HG02884 (cell line): ENCODE measurements at regions not wholly inside any gene's neighbourhood (a gene's known extent, or its start where the extent isn't known, plus 50 kb on each side); places are given as distances from the start of the nearest gene placed in this dataset.

Experiments
- ATAC-seq: cut with Tn5 transposase; IDR thresholded peaks from one replicate; pipeline ENCODE4 v1.9.1; 2021; ENCODE audit warnings: mild to moderate bottlenecking, moderate library complexity; ENCODE audit not compliant: unreplicated experiment

DNA sequence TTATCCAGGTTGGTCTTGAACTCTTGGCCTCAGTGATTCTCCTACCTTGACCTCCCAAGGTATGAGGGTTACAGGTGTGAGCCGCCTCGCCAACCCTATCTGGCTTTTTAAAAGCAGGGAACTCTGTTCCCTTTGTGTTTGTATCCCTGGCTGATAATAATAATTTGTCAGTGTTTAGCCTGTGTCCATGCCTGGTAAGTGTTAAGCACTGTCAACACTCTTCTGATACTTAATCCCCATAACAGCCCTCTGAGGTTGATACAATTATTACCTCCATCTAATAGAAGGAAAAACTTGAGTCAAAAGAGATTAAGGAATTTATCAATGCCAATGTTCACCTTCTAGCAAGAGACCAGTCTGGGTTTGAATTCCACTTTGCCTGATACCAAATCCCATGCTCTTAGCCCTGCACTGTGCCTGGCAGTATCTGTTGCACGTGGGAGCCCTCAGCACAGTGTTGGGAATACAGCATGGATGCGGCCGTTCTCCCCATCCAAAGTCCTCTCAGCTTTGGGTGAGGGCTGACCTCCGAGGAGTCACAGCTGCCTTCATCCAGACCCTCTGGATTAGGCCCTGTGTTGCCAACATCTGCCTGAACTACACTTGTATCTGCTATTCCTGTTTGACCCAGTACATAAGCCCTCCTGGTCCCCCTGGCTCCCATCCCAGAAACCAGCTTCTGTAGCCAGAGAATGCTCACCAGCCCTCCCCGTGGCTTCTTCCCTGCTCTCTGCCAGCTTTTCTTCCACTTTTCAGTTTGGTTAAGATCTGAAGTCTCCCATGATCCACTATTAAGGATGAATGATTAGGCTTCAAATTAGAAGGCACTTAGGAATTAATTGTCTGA, 335.6 kb upstream of the ASIC2 start:
- no peak for ATAC-seq

GRCh38 chr17:33633446-33633845, 340.4 kb upstream of the ASIC2 start:
- no peak for ATAC-seq

GRCh38 chr17:33637534-33637933, 344.4 kb upstream of the ASIC2 start:
- ATAC-seq, result no peak

GRCh38 chr17:33639103-33639880, 346.2 kb upstream of the ASIC2 start:
- ATAC-seq, result no peak

DNA sequence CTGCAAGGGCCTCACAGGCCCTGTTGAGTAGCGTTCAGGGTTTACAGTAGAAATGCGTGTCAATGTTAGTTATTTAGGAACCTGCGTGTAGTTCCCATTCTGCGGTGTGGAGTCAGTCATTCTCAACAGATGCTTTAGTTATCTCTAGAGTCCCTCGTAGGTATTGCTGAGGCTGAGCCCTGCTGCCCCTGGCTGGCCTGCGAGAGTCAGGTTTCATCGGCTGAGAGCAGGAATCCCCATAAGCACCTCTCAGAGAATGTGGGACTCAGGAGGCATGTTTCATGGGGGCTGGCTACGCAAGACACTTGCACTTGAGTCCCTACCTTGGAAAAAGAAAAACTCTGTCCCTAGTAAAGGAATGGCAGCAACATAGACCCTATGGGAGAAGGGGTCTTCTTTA, 347.5 kb upstream of the ASIC2 start:
- ATAC-seq, result no peak

DNA sequence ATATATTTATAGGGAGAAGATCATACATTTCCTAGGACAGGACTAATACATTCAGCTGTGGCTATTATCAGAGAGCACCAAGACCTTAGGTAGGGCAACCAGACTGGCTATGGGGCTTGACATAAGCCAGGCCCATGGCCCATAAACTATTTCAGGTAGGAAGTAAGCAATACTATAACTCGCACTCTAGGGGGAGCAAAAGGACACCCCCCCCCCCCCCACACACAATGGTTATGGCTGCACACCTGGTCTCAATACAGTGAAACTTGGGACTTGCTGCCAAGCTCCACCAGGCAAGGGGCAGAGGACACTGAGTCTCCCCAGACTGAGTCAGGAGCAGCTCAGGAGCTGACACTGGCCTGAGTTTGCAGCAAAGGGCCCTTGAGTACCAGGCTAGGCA, 348.9 kb upstream of the ASIC2 start:
- ATAC-seq, result no peak

- no peak for ATAC-seq
Observed at GRCh38 chr17:33647956-33648355, 354.9 kb upstream of the ASIC2 start.

GRCh38 chr17:33650304-33650703, 357.2 kb upstream of the ASIC2 start:
- ATAC-seq, result no peak

- no peak for ATAC-seq
Observed at GRCh38 chr17:33651686-33652085, 358.6 kb upstream of the ASIC2 start.

GRCh38 chr17:33652731-33653398, 359.8 kb upstream of the ASIC2 start:
- no peak for ATAC-seq

GRCh38 chr17:33653399-33653788, 360.3 kb upstream of the ASIC2 start:
- no peak for ATAC-seq

- no peak for ATAC-seq
Observed at GRCh38 chr17:33657181-33657580, 364.1 kb upstream of the ASIC2 start.

DNA sequence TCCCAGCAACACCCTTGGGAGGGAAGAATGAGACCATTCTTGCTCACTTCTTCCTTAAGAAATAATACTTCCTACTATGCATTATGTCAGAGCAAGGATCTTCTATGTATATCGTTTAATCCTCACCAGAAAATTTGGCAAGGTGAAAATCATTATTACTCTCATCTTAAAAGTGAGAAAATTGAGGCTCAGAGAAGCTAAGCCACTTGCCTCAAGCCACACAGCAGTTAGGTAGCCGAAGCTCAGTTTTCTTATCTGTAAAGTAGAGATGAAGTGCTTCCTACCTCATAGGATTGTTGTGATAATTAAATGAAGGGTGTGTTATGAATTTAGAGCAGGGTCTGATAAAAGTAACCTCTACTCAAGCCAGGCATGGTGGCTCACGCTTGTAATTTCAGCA, 368.9 kb upstream of the ASIC2 start:
- ATAC-seq, result no peak

GRCh38 chr17:33664116-33664840, 371.2 kb upstream of the ASIC2 start:
- ATAC-seq, result no peak

GRCh38 chr17:33667052-33667509, 374.0 kb upstream of the ASIC2 start:
- ATAC-seq, result peak; percentile 71

- peak; percentile 6 for ATAC-seq
Observed at GRCh38 chr17:33667671-33668070, 374.6 kb upstream of the ASIC2 start.

- ATAC-seq, result no peak
Observed at GRCh38 chr17:33668516-33668915, 375.4 kb upstream of the ASIC2 start.

- ATAC-seq, result no peak
Observed at GRCh38 chr17:33671491-33671890, 378.4 kb upstream of the ASIC2 start.

- ATAC-seq, result no peak
Observed at GRCh38 chr17:33674685-33675084, 381.6 kb upstream of the ASIC2 start.

- ATAC-seq, result no peak
Observed at GRCh38 chr17:33676444-33676843, 383.3 kb upstream of the ASIC2 start.

DNA sequence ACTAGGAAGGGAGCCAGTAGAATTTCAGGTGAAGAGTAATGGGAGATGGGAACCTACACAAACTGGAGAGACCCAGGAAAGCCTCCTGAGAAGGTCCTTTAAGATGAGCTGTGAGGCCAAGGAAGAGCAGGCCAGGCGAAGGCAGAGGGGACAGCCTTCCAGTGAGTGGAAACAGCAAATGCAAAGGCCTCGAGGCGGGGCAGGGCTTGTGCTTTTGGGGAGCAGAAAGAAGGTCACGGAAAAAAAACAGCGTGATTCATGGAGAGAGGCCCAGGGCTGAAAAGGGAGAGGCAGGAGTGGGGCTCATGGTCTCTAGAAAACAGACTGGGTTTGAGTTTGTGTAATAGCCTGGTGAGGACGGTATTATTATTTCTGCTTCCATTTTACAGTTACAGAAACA, 386.5 kb upstream of the ASIC2 start:
- no peak for ATAC-seq
